ENCODE measurements at regions not wholly inside any gene's neighbourhood (a gene's known extent, or its start where the extent isn't known, plus 50 kb on each side); places are given as distances from the start of the nearest gene placed in this dataset.

- Histone ChIP-seq H3K27me3 (ENCODE audit: control insufficient read depth, insufficient read depth, low read length) (no peaks in the 10 kb centered on the region), H3K36me3 (replicated peaks; ENCODE audit: control insufficient read depth, insufficient read depth, low read length) (no peaks in the 10 kb centered on the region), H3K4me3 (ENCODE audit: insufficient read depth, low read depth, low read length) (no peak overlapping the region)
- no peak for DNase-seq
These were observed 433.7 kb downstream of the ZNF521 start for GRCh38 chr18:24918257-24918656.

GRCh38 chr18:24919181-24919797 is 432.7 kb downstream of the ZNF521 start:
- no peak overlapping the region for H3K4me3 ChIP-seq (ENCODE audit: insufficient read depth, low read depth, low read length)
- DNase-seq, result no peak
- H3K27me3 ChIP-seq (ENCODE audit: control insufficient read depth, insufficient read depth, low read length), result no peaks in the 10 kb centered on the region
- no peaks in the 10 kb centered on the region for H3K36me3 ChIP-seq (replicated peaks; ENCODE audit: control insufficient read depth, insufficient read depth, low read length)

GRCh38 chr18:24922491-24922890 is 429.5 kb downstream of the ZNF521 start:
- Histone ChIP-seq H3K4me3 (ENCODE audit: insufficient read depth, low read depth, low read length) (no peak overlapping the region), H3K36me3 (replicated peaks; ENCODE audit: control insufficient read depth, insufficient read depth, low read length) (no peaks in the 10 kb centered on the region)

GRCh38 chr18:24923138-24923537 is 428.8 kb downstream of the ZNF521 start:
- Histone ChIP-seq H3K4me3 (ENCODE audit: insufficient read depth, low read depth, low read length) (no peak overlapping the region), H3K27me3 (ENCODE audit: control insufficient read depth, insufficient read depth, low read length) (no peaks in the 10 kb centered on the region), H3K36me3 (replicated peaks; ENCODE audit: control insufficient read depth, insufficient read depth, low read length) (no peaks in the 10 kb centered on the region)
- DNase-seq, result no peak

More at GRCh38 chr18:24922491-24922890, 429.5 kb downstream of the ZNF521 start:
- no peak for DNase-seq
- no peaks in the 10 kb centered on the region for H3K27me3 ChIP-seq (ENCODE audit: control insufficient read depth, insufficient read depth, low read length)

- Histone ChIP-seq H3K4me3 (ENCODE audit: insufficient read depth, low read depth, low read length) (no peak overlapping the region), H3K27me3 (ENCODE audit: control insufficient read depth, insufficient read depth, low read length) (no peaks in the 10 kb centered on the region), H3K36me3 (replicated peaks; ENCODE audit: control insufficient read depth, insufficient read depth, low read length) (no peaks in the 10 kb centered on the region)
- no peak for DNase-seq
These were observed 427.8 kb downstream of the ZNF521 start for GRCh38 chr18:24924066-24924716.

- Histone ChIP-seq H3K4me3 (ENCODE audit: insufficient read depth, low read depth, low read length) (no peak overlapping the region), H3K36me3 (replicated peaks; ENCODE audit: control insufficient read depth, insufficient read depth, low read length) (no peaks in the 10 kb centered on the region), H3K27me3 (ENCODE audit: control insufficient read depth, insufficient read depth, low read length) (no peaks in the 10 kb centered on the region)
- DNase-seq, result no peak
These were observed 425.3 kb downstream of the ZNF521 start for GRCh38 chr18:24926649-24927048.

- no peaks in the 10 kb centered on the region for H3K36me3 ChIP-seq (replicated peaks; ENCODE audit: control insufficient read depth, insufficient read depth, low read length)
- DNase-seq, result no peak
- H3K4me3 ChIP-seq (ENCODE audit: insufficient read depth, low read depth, low read length), result no peak overlapping the region
- no peaks in the 10 kb centered on the region for H3K27me3 ChIP-seq (ENCODE audit: control insufficient read depth, insufficient read depth, low read length)
These were observed 423.6 kb downstream of the ZNF521 start for GRCh38 chr18:24928301-24928878.

- Histone ChIP-seq H3K27me3 (ENCODE audit: control insufficient read depth, insufficient read depth, low read length) (no peaks in the 10 kb centered on the region), H3K36me3 (replicated peaks; ENCODE audit: control insufficient read depth, insufficient read depth, low read length) (no peaks in the 10 kb centered on the region), H3K4me3 (ENCODE audit: insufficient read depth, low read depth, low read length) (no peak overlapping the region)
- no peak for DNase-seq
These were observed 421.5 kb downstream of the ZNF521 start for GRCh38 chr18:24930478-24930877.

GRCh38 chr18:24930971-24931370 is 421.0 kb downstream of the ZNF521 start:
- no peaks in the 10 kb centered on the region for H3K36me3 ChIP-seq (replicated peaks; ENCODE audit: control insufficient read depth, insufficient read depth, low read length)
- no peak for DNase-seq
- no peaks in the 10 kb centered on the region for H3K27me3 ChIP-seq (ENCODE audit: control insufficient read depth, insufficient read depth, low read length)
- no peak overlapping the region for H3K4me3 ChIP-seq (ENCODE audit: insufficient read depth, low read depth, low read length)

GRCh38 chr18:24933345-24933744 is 418.6 kb downstream of the ZNF521 start:
- no peaks in the 10 kb centered on the region for H3K36me3 ChIP-seq (replicated peaks; ENCODE audit: control insufficient read depth, insufficient read depth, low read length)

GRCh38 chr18:24934258-24934932 is 417.6 kb downstream of the ZNF521 start:
- DNase-seq, result no peak
- Histone ChIP-seq H3K27me3 (ENCODE audit: control insufficient read depth, insufficient read depth, low read length) (no peaks in the 10 kb centered on the region; the same call in none of the 2 replicates), H3K36me3 (replicated peaks; ENCODE audit: control insufficient read depth, insufficient read depth, low read length) (no peaks in the 10 kb centered on the region), H3K4me3 (ENCODE audit: insufficient read depth, low read depth, low read length) (no peak overlapping the region)

More at GRCh38 chr18:24933345-24933744, 418.6 kb downstream of the ZNF521 start:
- DNase-seq, result no peak
- no peak overlapping the region for H3K4me3 ChIP-seq (ENCODE audit: insufficient read depth, low read depth, low read length)
- H3K27me3 ChIP-seq (ENCODE audit: control insufficient read depth, insufficient read depth, low read length), result no peaks in the 10 kb centered on the region; the same call in 1 of the 2 replicates

- no peak for DNase-seq
- Histone ChIP-seq H3K36me3 (replicated peaks; ENCODE audit: control insufficient read depth, insufficient read depth, low read length) (no peaks in the 10 kb centered on the region), H3K27me3 (ENCODE audit: control insufficient read depth, insufficient read depth, low read length) (no peaks in the 10 kb centered on the region; the same call in none of the 2 replicates), H3K4me3 (ENCODE audit: insufficient read depth, low read depth, low read length) (no peak overlapping the region)
These were observed 417.0 kb downstream of the ZNF521 start for GRCh38 chr18:24935008-24935407.

GRCh38 chr18:24935896-24936295 is 416.1 kb downstream of the ZNF521 start:
- Histone ChIP-seq H3K36me3 (replicated peaks; ENCODE audit: control insufficient read depth, insufficient read depth, low read length) (no peaks in the 10 kb centered on the region), H3K4me3 (ENCODE audit: insufficient read depth, low read depth, low read length) (no peak overlapping the region), H3K27me3 (ENCODE audit: control insufficient read depth, insufficient read depth, low read length) (no peaks in the 10 kb centered on the region; the same call in none of the 2 replicates)
- no peak for DNase-seq

GRCh38 chr18:24936691-24937090 is 415.3 kb downstream of the ZNF521 start:
- DNase-seq, result no peak
- Histone ChIP-seq H3K27me3 (ENCODE audit: control insufficient read depth, insufficient read depth, low read length) (no peaks in the 10 kb centered on the region; the same call in none of the 2 replicates), H3K4me3 (ENCODE audit: insufficient read depth, low read depth, low read length) (no peak overlapping the region), H3K36me3 (replicated peaks; ENCODE audit: control insufficient read depth, insufficient read depth, low read length) (no peaks in the 10 kb centered on the region)

All from H7 (cell line).